ENCODE measurements at regions not wholly inside any gene's neighbourhood (a gene's known extent, or its start where the extent isn't known, plus 50 kb on each side); places are given as distances from the start of the nearest gene placed in this dataset.
A peak's percentile ranks its signal among the peaks of the same experiment; 100 is the strongest.

- peak; percentile 64 for DNase-seq
These were observed 323.6 kb downstream of the CD83 start for GRCh38 chr6:14440940-14441781.

GRCh38 chr6:14442242-14442641 lies 324.7 kb downstream of the CD83 start:
- no peak for DNase-seq

- DNase-seq, result no peak
These were observed 326.2 kb downstream of the CD83 start for GRCh38 chr6:14443629-14444268.

- no peak for DNase-seq
These were observed 326.9 kb downstream of the CD83 start for GRCh38 chr6:14444295-14444972.

- no peak for DNase-seq
These were observed 329.7 kb downstream of the CD83 start for GRCh38 chr6:14447240-14447639.

- no peak for DNase-seq
These were observed 330.7 kb downstream of the CD83 start for GRCh38 chr6:14448246-14448645.

GRCh38 chr6:14450133-14450504 lies 332.5 kb downstream of the CD83 start:
- peak; percentile 70 for DNase-seq

GRCh38 chr6:14450578-14450977 lies 333.0 kb downstream of the CD83 start:
- DNase-seq, result no peak

- no peak for DNase-seq
These were observed 334.2 kb downstream of the CD83 start for GRCh38 chr6:14451594-14452374.

GRCh38 chr6:14452567-14453527 lies 335.3 kb downstream of the CD83 start:
- no peak for DNase-seq

GRCh38 chr6:14453712-14454472 lies 336.3 kb downstream of the CD83 start:
- DNase-seq, result no peak

GRCh38 chr6:14454473-14454775 lies 336.9 kb downstream of the CD83 start:
- no peak for DNase-seq

GRCh38 chr6:14455427-14455826 lies 337.9 kb downstream of the CD83 start:
- DNase-seq, result no peak

GRCh38 chr6:14455876-14456648 lies 338.5 kb downstream of the CD83 start:
- no peak for DNase-seq

GRCh38 chr6:14456941-14457340 lies 339.4 kb downstream of the CD83 start:
- DNase-seq, result no peak

GRCh38 chr6:14458669-14459266 lies 341.2 kb downstream of the CD83 start:
- no peak for DNase-seq

GRCh38 chr6:14459315-14459714 lies 341.7 kb downstream of the CD83 start:
- DNase-seq, result no peak

GRCh38 chr6:14460556-14460955 lies 343.0 kb downstream of the CD83 start:
- no peak for DNase-seq

- DNase-seq, result no peak
These were observed 344.6 kb downstream of the CD83 start for GRCh38 chr6:14462135-14462534.

- no peak for DNase-seq
These were observed 345.0 kb downstream of the CD83 start for GRCh38 chr6:14462566-14462965.
